ENCODE measurements at regions not wholly inside any gene's neighbourhood (a gene's known extent, or its start where the extent isn't known, plus 50 kb on each side); places are given as distances from the start of the nearest gene placed in this dataset.

- H3K4me3 ChIP-seq (ENCODE audit: low read length) = no peak overlapping the region
- TF ChIP-seq CTCF (conservative IDR thresholded peaks at IDR 0.05; ENCODE audit: low read length) = no peak
- DNase-seq (ENCODE audit: low read depth) = no peak
Measured at GRCh38 chr18:78558948-78559347, 420.7 kb upstream of the SALL3 start.

DNA sequence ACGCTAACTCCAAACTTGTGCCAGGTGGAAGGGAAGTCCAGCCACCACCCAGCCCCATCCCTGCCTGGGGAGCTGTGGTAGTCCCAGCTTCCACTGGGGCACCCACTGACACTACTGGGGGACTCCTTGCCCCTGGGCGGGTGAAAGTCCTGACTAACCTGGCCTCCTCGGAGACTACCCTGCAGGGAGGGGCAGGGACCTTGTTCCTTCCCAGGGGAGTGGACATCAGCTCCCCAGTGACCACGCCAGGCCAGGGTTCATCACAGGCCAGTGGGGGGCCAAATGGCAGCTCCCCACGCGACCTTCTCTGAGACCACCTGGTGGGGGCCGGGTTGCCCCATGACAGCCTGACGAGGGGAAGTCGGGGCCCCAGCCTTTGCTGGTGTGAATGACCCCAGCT lies 420.0 kb upstream of the SALL3 start:
- no peak overlapping the region for H3K4me3 ChIP-seq (ENCODE audit: low read length)
- DNase-seq (ENCODE audit: low read depth) = no peak
- no peak for TF ChIP-seq CTCF (conservative IDR thresholded peaks at IDR 0.05; ENCODE audit: low read length)

DNA sequence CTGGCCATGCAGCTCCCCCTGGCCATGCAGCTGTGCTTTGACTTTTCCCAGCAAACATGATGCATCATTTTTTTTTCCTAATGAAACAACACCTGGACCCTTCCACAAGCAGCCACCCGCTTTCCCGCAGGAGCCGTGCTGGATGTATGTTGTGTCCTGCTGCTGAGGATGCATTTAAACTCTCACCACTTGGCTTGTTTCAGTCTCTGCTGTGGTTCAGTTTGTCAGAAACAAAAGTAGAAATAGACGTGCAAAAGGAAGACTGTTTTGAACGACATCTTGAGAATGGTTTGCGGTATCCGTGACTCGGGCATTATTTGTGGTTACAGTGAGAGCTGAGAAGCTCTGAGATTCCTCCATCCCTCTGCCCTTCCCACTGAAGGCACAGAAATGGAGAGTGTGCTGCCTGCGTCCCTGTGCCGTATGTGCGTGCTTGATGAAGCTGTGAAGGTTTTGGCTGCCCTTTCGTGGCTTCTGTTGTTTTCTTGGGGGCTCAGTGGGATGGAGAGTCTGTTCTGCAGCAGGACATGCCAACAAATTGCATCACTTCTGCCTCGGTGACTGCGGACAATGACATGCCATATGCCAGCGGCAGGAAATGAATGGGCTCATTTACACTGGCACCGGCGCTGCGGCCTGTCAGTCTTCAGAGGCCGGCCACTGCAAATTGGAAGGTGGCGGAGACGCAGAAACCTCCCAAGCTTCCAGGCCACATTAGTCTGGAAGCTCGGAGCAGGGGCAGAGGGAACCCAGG lies 417.7 kb upstream of the SALL3 start:
- TF ChIP-seq CTCF (conservative IDR thresholded peaks at IDR 0.05; ENCODE audit: low read length) = no peak
- DNase-seq (ENCODE audit: low read depth) = no peak
- no peak overlapping the region for H3K4me3 ChIP-seq (ENCODE audit: low read length)

GRCh38 chr18:78562531-78562961 lies 417.1 kb upstream of the SALL3 start:
- H3K4me3 ChIP-seq (ENCODE audit: low read length) = no peak overlapping the region
- no peak for TF ChIP-seq CTCF (conservative IDR thresholded peaks at IDR 0.05; ENCODE audit: low read length)
- DNase-seq (ENCODE audit: low read depth) = no peak

- no peak for TF ChIP-seq CTCF (conservative IDR thresholded peaks at IDR 0.05; ENCODE audit: low read length)
- no peak overlapping the region for H3K4me3 ChIP-seq (ENCODE audit: low read length)
- DNase-seq (ENCODE audit: low read depth) = no peak
Measured at GRCh38 chr18:78563110-78563509, 416.5 kb upstream of the SALL3 start.

- no peak for DNase-seq (ENCODE audit: low read depth)
- TF ChIP-seq CTCF (conservative IDR thresholded peaks at IDR 0.05; ENCODE audit: low read length) = no peak
- no peak overlapping the region for H3K4me3 ChIP-seq (ENCODE audit: low read length)
Measured at GRCh38 chr18:78564030-78564429, 415.6 kb upstream of the SALL3 start.

DNA sequence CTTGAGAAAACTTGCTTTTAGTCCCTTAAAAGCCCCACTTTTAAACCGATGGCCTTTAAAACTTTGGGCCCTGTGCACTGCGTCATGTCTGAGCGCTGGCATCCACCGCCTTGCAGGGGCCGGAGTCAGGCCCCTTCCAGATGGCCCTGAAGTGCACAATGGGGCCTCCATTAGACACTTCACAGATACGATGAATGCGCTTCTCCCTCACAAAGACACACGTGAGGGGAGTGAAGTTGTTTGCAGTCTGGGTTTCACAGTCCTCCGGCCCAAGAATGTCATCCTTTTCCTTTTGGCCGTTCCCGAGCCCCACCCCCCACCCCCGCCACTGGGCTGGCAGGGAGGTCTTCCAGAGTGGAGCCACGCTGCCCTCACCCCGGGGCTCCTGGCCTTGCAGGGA lies 415.1 kb upstream of the SALL3 start:
- TF ChIP-seq CTCF (conservative IDR thresholded peaks at IDR 0.05; ENCODE audit: low read length) = no peak

More for the DNA sequence above, 415.1 kb upstream of the SALL3 start:
- DNase-seq (ENCODE audit: low read depth) = no peak
- H3K4me3 ChIP-seq (ENCODE audit: low read length) = no peak overlapping the region

Measured in AG10803 (cell line).